HFF-Myc (cell line): ENCODE measurements at regions not wholly inside any gene's neighbourhood (a gene's known extent, or its start where the extent isn't known, plus 50 kb on each side); places are given as distances from the start of the nearest gene placed in this dataset.

Experiments used
- DNase-seq: peaks from one replicate; pipeline ENCODE4 v3.0.0-alpha.2; 2011; ENCODE audit warnings: low read depth; ENCODE audit errors: extremely low read depth
- H3K4me3 ChIP-seq: replicated peaks from 2 replicates; pipeline ENCODE4 v1.5.1; 2011; ENCODE audit warnings: low read depth, mild to moderate bottlenecking, control low read depth, low read length
- TF ChIP-seq, protein P1 (sequence below): IDR thresholded peaks from 2 replicates; pipeline ENCODE4 v1.5.1; 2012; ENCODE audit warnings: mild to moderate bottlenecking, low read depth, low read length, control low read depth; ENCODE audit errors: missing control alignments

DNA sequence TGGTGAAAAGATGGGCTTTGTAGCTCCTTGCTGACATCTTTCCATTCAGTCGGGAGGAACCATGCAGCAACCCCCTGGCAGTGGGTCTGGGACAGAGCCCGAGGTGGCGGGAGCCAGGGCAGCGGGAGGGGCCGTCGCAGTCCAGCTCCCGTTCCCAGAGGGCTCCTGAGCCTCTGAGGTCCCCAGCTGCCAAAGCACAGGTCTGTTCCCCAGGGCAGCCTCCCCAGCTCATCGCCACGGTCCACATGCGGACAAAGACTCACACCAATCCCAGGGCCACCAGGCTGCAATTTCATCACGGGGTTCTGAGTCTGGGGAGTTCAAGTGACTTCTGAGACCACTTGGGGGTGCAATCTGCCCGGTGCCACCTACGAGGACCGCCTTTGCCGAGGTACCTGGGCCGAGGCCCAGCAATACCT, 196.0 kb downstream of the RBFOX3 start:
- no peak for DNase-seq

DNA sequence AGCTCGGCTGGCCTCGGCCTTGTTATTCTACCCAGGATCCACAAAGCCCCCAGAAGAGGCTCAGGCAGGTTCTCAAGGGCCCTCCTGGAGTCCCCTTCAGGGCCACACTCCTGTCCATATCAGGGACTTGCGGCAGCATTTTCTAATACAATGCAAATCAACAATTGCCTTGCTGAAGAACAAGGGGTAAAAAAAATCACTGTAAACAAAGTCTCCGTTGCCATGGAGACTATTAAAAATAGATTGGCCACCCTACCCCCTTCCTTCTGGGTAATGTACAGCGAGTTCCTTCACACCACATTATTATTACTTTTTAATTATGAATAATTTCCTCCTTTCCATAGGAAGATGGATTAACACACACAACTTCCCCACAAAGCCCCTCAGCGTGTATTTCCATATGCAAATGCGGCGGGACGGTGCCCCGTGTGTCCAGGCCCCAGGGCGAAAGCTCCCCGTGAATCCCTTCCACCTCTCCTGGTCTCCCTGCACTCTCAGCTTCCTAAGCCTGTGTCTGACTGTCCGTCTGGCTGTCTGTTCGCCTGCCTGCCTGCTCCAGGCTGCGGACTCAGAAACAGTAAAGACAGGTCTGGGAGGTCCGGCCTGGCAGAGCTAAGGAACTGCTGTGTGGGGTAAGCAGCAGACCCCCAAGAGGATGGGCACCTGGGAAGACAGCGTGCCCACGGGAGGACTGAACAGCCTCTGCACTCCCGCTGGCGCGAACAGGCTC, 196.6 kb downstream of the RBFOX3 start:
- TF ChIP-seq, protein P1, sequence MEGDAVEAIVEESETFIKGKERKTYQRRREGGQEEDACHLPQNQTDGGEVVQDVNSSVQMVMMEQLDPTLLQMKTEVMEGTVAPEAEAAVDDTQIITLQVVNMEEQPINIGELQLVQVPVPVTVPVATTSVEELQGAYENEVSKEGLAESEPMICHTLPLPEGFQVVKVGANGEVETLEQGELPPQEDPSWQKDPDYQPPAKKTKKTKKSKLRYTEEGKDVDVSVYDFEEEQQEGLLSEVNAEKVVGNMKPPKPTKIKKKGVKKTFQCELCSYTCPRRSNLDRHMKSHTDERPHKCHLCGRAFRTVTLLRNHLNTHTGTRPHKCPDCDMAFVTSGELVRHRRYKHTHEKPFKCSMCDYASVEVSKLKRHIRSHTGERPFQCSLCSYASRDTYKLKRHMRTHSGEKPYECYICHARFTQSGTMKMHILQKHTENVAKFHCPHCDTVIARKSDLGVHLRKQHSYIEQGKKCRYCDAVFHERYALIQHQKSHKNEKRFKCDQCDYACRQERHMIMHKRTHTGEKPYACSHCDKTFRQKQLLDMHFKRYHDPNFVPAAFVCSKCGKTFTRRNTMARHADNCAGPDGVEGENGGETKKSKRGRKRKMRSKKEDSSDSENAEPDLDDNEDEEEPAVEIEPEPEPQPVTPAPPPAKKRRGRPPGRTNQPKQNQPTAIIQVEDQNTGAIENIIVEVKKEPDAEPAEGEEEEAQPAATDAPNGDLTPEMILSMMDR, result no peak
- no peak for DNase-seq
- no peak overlapping the region for H3K4me3 ChIP-seq

More for the DNA sequence above, 196.0 kb downstream of the RBFOX3 start:
- no peak overlapping the region for H3K4me3 ChIP-seq
- TF ChIP-seq, protein P1, result no peak

DNA sequence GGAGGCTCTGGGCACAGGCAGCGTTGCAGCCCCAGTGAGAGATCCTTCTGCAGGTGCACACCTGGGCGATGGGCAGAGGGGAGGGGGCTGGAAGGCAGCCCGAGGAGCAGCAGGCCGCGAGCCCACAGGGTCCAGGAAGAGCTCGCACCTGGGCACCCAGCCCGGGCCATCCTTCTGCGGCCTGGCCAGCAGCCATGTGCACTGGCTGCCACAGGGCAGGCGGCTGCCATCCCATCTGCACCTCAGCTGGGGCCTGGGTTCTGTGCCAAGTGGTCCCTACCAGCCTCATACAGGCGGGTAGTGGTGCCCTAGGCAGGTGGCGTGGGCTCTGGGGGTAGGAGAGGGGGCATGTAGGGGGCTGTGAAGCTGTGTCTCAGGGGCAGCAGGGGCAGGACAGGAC, 197.2 kb downstream of the RBFOX3 start:
- DNase-seq, result no peak
- no peak overlapping the region for H3K4me3 ChIP-seq
- TF ChIP-seq, protein P1, result no peak

DNA sequence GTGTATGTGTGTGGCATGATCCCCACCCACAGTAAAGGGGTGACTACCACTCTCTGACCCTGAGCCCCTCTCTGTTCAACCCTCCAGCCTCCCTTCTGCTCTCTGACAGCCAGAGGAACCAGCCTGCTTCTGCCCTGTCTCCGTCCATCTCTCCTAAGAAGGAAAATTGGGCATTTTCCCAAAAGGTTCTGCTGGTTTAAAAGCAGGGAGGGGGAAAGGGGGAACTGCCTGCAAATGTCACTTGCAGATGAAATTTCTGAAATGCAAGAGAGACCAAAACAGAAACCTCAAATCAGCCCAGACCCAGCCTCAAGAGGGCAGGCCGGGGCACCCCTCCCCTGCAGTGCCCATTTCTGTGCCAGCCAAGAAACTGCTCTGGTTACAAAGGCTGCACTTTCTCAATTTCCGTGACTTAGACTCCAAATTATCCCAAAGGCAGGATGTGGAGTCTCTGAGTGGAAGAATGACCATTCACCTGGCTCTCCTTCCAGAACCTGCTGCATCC, 197.9 kb downstream of the RBFOX3 start:
- no peak for DNase-seq
- no peak overlapping the region for H3K4me3 ChIP-seq
- TF ChIP-seq, protein P1, result no peak

DNA sequence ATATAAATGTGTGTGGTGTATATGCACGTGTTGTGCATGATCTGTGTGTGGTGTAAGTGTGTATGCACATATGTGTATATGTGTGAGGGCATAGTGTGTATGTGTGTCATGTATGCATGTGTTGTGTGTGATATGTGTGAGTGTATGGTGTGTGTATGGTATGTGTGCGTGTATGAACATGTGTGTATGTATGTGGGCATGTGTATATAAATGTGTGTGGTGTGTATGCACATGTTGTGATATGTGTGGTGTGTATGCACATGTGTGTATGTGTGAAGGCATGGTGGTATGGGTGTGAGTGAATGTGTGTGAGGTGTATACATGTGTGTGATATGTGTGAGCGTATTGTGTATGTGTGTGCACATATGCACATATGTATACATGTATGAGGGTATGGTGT, 198.7 kb downstream of the RBFOX3 start:
- DNase-seq, result no peak
- TF ChIP-seq, protein P1, result no peak
- no peak overlapping the region for H3K4me3 ChIP-seq

DNA sequence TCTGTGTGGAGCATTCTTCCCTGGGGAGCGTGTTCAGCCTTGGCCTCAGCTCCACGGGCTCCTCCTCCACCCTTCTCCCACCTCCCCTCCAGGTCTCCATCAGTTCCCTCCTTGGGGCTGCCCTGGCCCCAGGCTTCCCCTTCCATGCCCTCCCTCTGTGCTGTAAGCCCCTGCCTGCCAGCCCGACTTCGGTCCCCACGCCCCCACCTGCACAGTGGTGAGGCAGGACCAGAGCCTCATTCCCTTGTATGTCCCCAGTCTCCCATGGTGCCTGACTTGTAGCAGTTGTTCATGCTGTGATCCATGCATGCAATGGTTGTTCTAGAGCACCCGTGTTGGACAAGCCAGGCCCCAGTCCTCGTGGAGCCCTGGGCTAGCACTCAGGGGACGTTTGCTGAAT, 199.4 kb downstream of the RBFOX3 start:
- TF ChIP-seq, protein P1, result no peak
- H3K4me3 ChIP-seq, result no peak overlapping the region
- no peak for DNase-seq

DNA sequence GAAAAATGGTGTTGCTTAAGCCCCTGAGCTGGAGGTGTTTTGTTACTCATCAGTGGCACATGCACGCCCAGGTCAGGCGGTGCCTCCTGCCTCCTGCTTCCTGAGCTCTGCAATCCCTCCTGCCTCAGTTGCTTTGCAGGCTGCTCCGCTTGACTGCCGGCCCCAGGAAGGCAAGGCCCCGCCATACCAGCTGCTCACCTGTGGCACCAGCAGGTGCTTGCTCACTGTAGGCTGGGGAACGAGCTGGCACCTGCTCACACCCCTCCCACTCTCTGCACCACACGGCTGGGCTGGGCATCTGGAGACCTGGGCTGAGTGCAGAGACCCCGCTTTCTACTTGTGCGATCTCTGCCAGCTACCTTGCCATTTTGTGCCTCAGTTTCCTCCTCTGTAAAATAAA, 200.2 kb downstream of the RBFOX3 start:
- H3K4me3 ChIP-seq, result no peak overlapping the region
- TF ChIP-seq, protein P1, result no peak
- DNase-seq, result no peak
